ENCODE measurements at regions not wholly inside any gene's neighbourhood (a gene's known extent, or its start where the extent isn't known, plus 50 kb on each side); places are given as distances from the start of the nearest gene placed in this dataset.

GRCh38 chr14:51529736-51530135 is 122.0 kb upstream of the FRMD6 start:
- Histone ChIP-seq H4K8ac (ENCODE audit: extremely low read depth, insufficient read depth, low read length) (no peak overlapping the region), H2BK120ac (replicated peaks; ENCODE audit: low read depth, low read length) (no peak overlapping the region)
- WGBS, 2 experiments (ENCODE audit: extremely low coverage in 1 of 2, insufficient coverage in 1 of 2, insufficient read length in 1 of 2, insufficient replicate concordance in 2 of 2, low coverage in 1 of 2, low lambda C conversion rate in 2 of 2, missing lambda C conversion rate in 1 of 2), result 82% methylated on average over 1 of the region's 1 CpG; no CpG with 5 or more reads in 1 of the 2 experiments
- TF ChIP-seq TBP (IDR thresholded peaks at IDR 0.05; ENCODE audit: low read depth, low read length), result no peak
- no peak for TF ChIP-seq MAX (IDR thresholded peaks at IDR 0.05)

More at GRCh38 chr14:51529736-51530135, 122.0 kb upstream of the FRMD6 start:
- no peaks in the 10 kb centered on the region for H3K4me1 ChIP-seq (replicated peaks in 1 of 4; ENCODE audit: control insufficient read depth in 3 of 4, insufficient read depth in 4 of 4, low read length in 3 of 4)
- no peak overlapping the region for H2AFZ ChIP-seq (ENCODE audit: low read length)
- no peak overlapping the region for H2BK20ac ChIP-seq (ENCODE audit: low read length)
- H4K5ac ChIP-seq (ENCODE audit: insufficient read length, low read depth, low read length), result no peak overlapping the region
- H2BK15ac ChIP-seq (ENCODE audit: low read length), result no peak overlapping the region
- H3K9ac ChIP-seq (replicated peaks in 1 of 4; ENCODE audit: extremely low read depth in 1 of 4, low read depth in 3 of 4, low read length in 3 of 4), result no peak overlapping the region
- H3K18ac ChIP-seq (ENCODE audit: extremely low read depth, low read length), result no peak overlapping the region
- H4K20me1 ChIP-seq (replicated peaks in 1 of 2; ENCODE audit: control insufficient read depth in 1 of 2, insufficient read depth in 2 of 2, low read length in 2 of 2), result no peaks in the 10 kb centered on the region
- CTCF ChIA-PET (ENCODE audit: partially characterized antibody), result no interaction called here
- H2BK5ac ChIP-seq (ENCODE audit: low read depth, low read length), result no peak overlapping the region
- no peak for DNase-seq (ENCODE audit: low read depth in 1 of 2, low spot score in 2 of 2)
- H3K14ac ChIP-seq (ENCODE audit: insufficient read length), result no peak overlapping the region
- no peak overlapping the region for H3K56ac ChIP-seq (replicated peaks; ENCODE audit: insufficient read length, low read depth, low read length)
- POLR2A ChIA-PET (ENCODE audit: partially characterized antibody), result no interaction called here
- no peaks in the 10 kb centered on the region for H3K36me3 ChIP-seq (ENCODE audit: control insufficient read depth in 2 of 4, insufficient read depth in 4 of 4, low read length in 3 of 4)
- H3K79me1 ChIP-seq (ENCODE audit: low read depth, low read length), result no peaks in the 10 kb centered on the region
- no peak overlapping the region for H3K23ac ChIP-seq (ENCODE audit: insufficient read length)
- H4K91ac ChIP-seq (replicated peaks; ENCODE audit: insufficient read length, low read length), result no peak overlapping the region
- H3K27me3 ChIP-seq (replicated peaks in 1 of 4; ENCODE audit: control insufficient read depth in 3 of 4, extremely low read depth in 1 of 4, insufficient read depth in 3 of 4, low read length in 3 of 4), result no peaks in the 10 kb centered on the region
- FAIRE-seq, result no peak
- no peak overlapping the region for H3K27ac ChIP-seq (ENCODE audit: low read depth, low read length)
- H2BK12ac ChIP-seq (ENCODE audit: low read depth, low read length), result no peak overlapping the region
- H2AK5ac ChIP-seq (ENCODE audit: low read depth, low read length), result no peak overlapping the region
- no peak overlapping the region for H3K4ac ChIP-seq (replicated peaks; ENCODE audit: insufficient read length, low read depth, low read length)
- no peaks in the 10 kb centered on the region for H3K79me2 ChIP-seq (ENCODE audit: control insufficient read depth in 1 of 2, insufficient read depth in 2 of 2, low read length in 2 of 2)
- no peaks in the 10 kb centered on the region for H3K9me3 ChIP-seq (ENCODE audit: insufficient read depth in 2 of 2, low read depth in 1 of 2, low read length in 1 of 2)
- no peaks in the 10 kb centered on the region; the same call in 1 of the 2 replicates for H3K23me2 ChIP-seq (ENCODE audit: low read depth, low read length)
- H3K4me2 ChIP-seq (ENCODE audit: insufficient read depth in 1 of 2, low read depth in 2 of 2, low read length in 2 of 2), result no peak overlapping the region
- H3K4me3 ChIP-seq (ENCODE audit: extremely low read depth in 1 of 4, insufficient read depth in 2 of 4, low read depth in 3 of 4, low read length in 4 of 4), result no peak overlapping the region

Measured in H1 (cell line).